HCT116 (cell line): ENCODE measurements at regions not wholly inside any gene's neighbourhood (a gene's known extent, or its start where the extent isn't known, plus 50 kb on each side); places are given as distances from the start of the nearest gene placed in this dataset.

Experiments used
- ATAC-seq: fragments of 200-7000 bp; cut with Tn5 transposase; 2 replicates; pipeline ENCODE4 v1.9.1; 2020; ENCODE audit warnings: mild to moderate bottlenecking, moderate library complexity
- BruUV-seq: library from RNA; stranded (reverse); fragments of 400-500 nt; replicated peaks from 2 replicates; lab custom pipeline; 2021; lab: Mats Ljungman, UMichigan
- CTCF ChIA-PET: fragments of 300-600 bp; sonication (Branson Sonifier 250); formaldehyde crosslinking; loops from one replicate; lab custom pipeline; 2021; ENCODE audit warnings: antibody characterized with exemption; lab: Charles Lee
- POLR2A ChIA-PET: fragments of 300-600, 350-600 bp; sonication (Branson Sonifier 250); formaldehyde crosslinking; loops from one replicate; lab custom pipeline; 2021; ENCODE audit warnings: antibody characterized with exemption; lab: Charles Lee
- RAD21 ChIA-PET, 2 experiments: fragments of 300-600 bp; sonication (Branson Sonifier 250); formaldehyde crosslinking; loops; one replicate each; lab custom pipeline; 2023; ENCODE audit warnings: low total read pairs in 2 of 2; ENCODE audit not compliant: uncharacterized antibody in 2 of 2, unreplicated experiment in 2 of 2, low non-redundant PET in 1 of 2; lab: Charles Lee
- DNase-seq: peaks from one replicate; pipeline ENCODE4 v3.0.0-alpha.2; 2010; ENCODE audit warnings: low read depth, low spot score
- H2AFZ ChIP-seq: fragments of 200-600 bp; shearing (Covaris generic), sonication (generic); 2 replicates; pipeline ENCODE4 v1.6.1; 2017; ENCODE audit warnings: low read depth, mixed run types, mixed read lengths, antibody characterized with exemption, low read length; ENCODE audit not compliant: poor library complexity, severe bottlenecking
- H3K27ac ChIP-seq: 2 replicates; pipeline ENCODE4 v1.5.1; 2012; ENCODE audit warnings: low read depth, low read length
- H3K27me3 ChIP-seq: fragments of 200-600 bp; sonication (generic); 2 replicates; pipeline ENCODE4 v1.6.1; 2016; ENCODE audit warnings: mixed run types, low read length, mixed read lengths; ENCODE audit not compliant: insufficient read depth
- H3K36me3 ChIP-seq, 2 experiments: fragments of 200-500 bp in 1 of 2; fragments of 200-600 bp in 1 of 2; sonication (Bioruptor generic) in 1 of 2; sonication (generic) in 1 of 2; 2 replicates each; pipeline versions ENCODE4 v1.5.1 to v1.6.1; 2014 to 2016; ENCODE audit warnings: low read length in 2 of 2, inconsistent platforms in 1 of 2, mixed read lengths in 1 of 2, mixed run types in 1 of 2; ENCODE audit not compliant: insufficient read depth in 2 of 2, control insufficient read depth in 1 of 2
- H3K4me1 ChIP-seq, 2 experiments: fragments of 200-600 bp in 1 of 2; sonication (generic) in 1 of 2; 2 replicates each; pipeline versions ENCODE4 v1.5.1 to v1.6.1; 2012 to 2017; ENCODE audit warnings: low read length in 2 of 2, inconsistent platforms in 1 of 2, mild to moderate bottlenecking in 1 of 2, mixed read lengths in 1 of 2, mixed run types in 1 of 2, moderate library complexity in 1 of 2; ENCODE audit not compliant: insufficient read depth in 2 of 2, control insufficient read depth in 1 of 2
- H3K4me2 ChIP-seq: fragments of 200-600 bp; sonication (generic); 2 replicates; pipeline ENCODE4 v1.6.1; 2017; ENCODE audit warnings: mixed run types, low read length, mixed read lengths
- H3K4me3 ChIP-seq, 2 experiments: fragments of 200-600 bp in 1 of 2; sonication (generic) in 1 of 2; replicated peaks in 1 of 2; 2 replicates each; pipeline ENCODE4 v1.5.1; 2011 to 2016; ENCODE audit warnings: low read length in 2 of 2, control low read depth in 1 of 2, low read depth in 1 of 2, mild to moderate bottlenecking in 1 of 2, mixed read lengths in 1 of 2, mixed run types in 1 of 2
- H3K79me2 ChIP-seq: fragments of 200-600 bp; sonication (generic); 2 replicates; pipeline ENCODE4 v1.6.1; 2017; ENCODE audit warnings: mild to moderate bottlenecking, mixed run types, low read length, moderate library complexity, mixed read lengths; ENCODE audit not compliant: insufficient read depth
- H3K9ac ChIP-seq: fragments of 200-600 bp; sonication (generic); 2 replicates; pipeline ENCODE4 v1.6.1; 2016; ENCODE audit warnings: low read length, mixed read lengths
- H3K9me2 ChIP-seq: fragments of 200-600 bp; sonication (generic), shearing (Covaris generic); 2 replicates; pipeline ENCODE4 v1.6.1; 2017; ENCODE audit warnings: mixed run types, mild to moderate bottlenecking, moderate library complexity; ENCODE audit not compliant: insufficient read depth
- H3K9me3 ChIP-seq, 2 experiments: fragments of 200-500 bp in 1 of 2; fragments of 200-600 bp in 1 of 2; sonication (Bioruptor generic) in 1 of 2; sonication (generic) in 1 of 2; 2 replicates each; pipeline ENCODE4 v1.6.1; 2014 to 2017; ENCODE audit warnings: low read length in 2 of 2, mixed read lengths in 2 of 2, inconsistent platforms in 1 of 2, low read depth in 1 of 2, mild to moderate bottlenecking in 1 of 2, mixed run types in 1 of 2, moderate library complexity in 1 of 2; ENCODE audit not compliant: control insufficient read depth in 1 of 2, insufficient read depth in 1 of 2
- H4K20me1 ChIP-seq: fragments of 200-600 bp; sonication (generic), shearing (Covaris generic); 2 replicates; pipeline ENCODE4 v1.6.1; 2017; ENCODE audit warnings: mixed run types, mild to moderate bottlenecking, moderate library complexity; ENCODE audit not compliant: insufficient read depth
- ELF1 ChIP-seq: IDR thresholded peaks from 2 replicates; pipeline ENCODE4 v1.6.1; 2012; ENCODE audit warnings: low read depth, borderline replicate concordance
- EZH2phosphoT487 ChIP-seq: fragments of 200-600 bp; IDR thresholded peaks from 2 replicates; pipeline ENCODE4 v1.6.1; 2018; ENCODE audit warnings: antibody characterized with exemption, borderline replicate concordance
- FOSL1 ChIP-seq: IDR thresholded peaks from 2 replicates; pipeline ENCODE4 v1.6.1; 2012; ENCODE audit warnings: low read depth
- MAX ChIP-seq: IDR thresholded peaks from 2 replicates; pipeline ENCODE4 v1.6.1; 2012
- POLR2A ChIP-seq: IDR thresholded peaks from 2 replicates; pipeline ENCODE4 v1.7.0; 2011; ENCODE audit warnings: borderline replicate concordance; ENCODE audit not compliant: insufficient read depth, insufficient read length; ENCODE audit errors: extremely low read depth
- POLR2AphosphoS5 ChIP-seq: IDR thresholded peaks from 2 replicates; pipeline ENCODE4 v1.6.1; 2011; ENCODE audit warnings: mild to moderate bottlenecking, low read depth, low read length, moderate library complexity
- RAD21 ChIP-seq: IDR thresholded peaks from 2 replicates; pipeline ENCODE4 v1.6.1; 2012; ENCODE audit warnings: low read depth, mild to moderate bottlenecking
- SIN3A ChIP-seq: IDR thresholded peaks from 2 replicates; pipeline ENCODE4 v1.6.1; 2012; ENCODE audit warnings: low read depth
- SRF ChIP-seq: IDR thresholded peaks from 2 replicates; pipeline ENCODE4 v1.6.1; 2012; ENCODE audit warnings: low read depth
- YY1 ChIP-seq: IDR thresholded peaks from 2 replicates; pipeline ENCODE4 v1.6.1; 2011; ENCODE audit warnings: low read length, low read depth, moderate library complexity, mild to moderate bottlenecking; ENCODE audit not compliant: insufficient replicate concordance; ENCODE audit errors: extremely low read depth
- ZFX ChIP-seq: fragments of 450-650 bp; IDR thresholded peaks from 2 replicates; pipeline ENCODE4 v1.6.1; 2017
- ZNF274 ChIP-seq: fragments of 200-500 bp; sonication (Bioruptor generic); IDR thresholded peaks from 2 replicates; pipeline ENCODE4 v1.6.1; 2014; ENCODE audit warnings: mild to moderate bottlenecking, low read depth, low read length, inconsistent platforms
- intact Hi-C: fragments of 100-400 bp; cut with micrococcal nuclease; formaldehyde crosslinking; loops from 2 replicates; pipeline ENCODE4 v1.10.0; 2022
- TF ChIP-seq, protein P1 (sequence below): IDR thresholded peaks from 2 replicates; pipeline ENCODE4 v1.6.1; 2011; ENCODE audit warnings: mild to moderate bottlenecking, low read length, moderate library complexity; ENCODE audit not compliant: insufficient replicate concordance; ENCODE audit errors: extremely low read depth

DNA sequence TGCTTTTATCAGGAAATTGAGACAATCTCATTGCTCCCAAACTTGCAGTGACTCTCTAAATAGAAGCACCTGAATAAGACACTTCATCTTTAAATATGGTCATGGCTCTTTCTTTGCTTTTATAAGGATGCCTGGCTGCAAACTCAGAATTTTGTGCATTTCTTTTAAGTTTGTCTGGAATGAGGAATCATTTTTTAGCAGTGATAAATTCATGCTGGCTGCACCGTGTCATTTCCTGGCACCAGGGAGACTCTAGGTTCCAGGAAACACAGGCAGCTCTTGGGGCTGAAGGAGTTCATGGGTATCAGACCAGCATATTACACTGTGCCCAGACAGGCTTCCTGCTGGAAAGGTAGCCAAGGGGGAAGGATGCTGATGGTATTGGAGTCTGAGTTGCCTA is 109.9 kb downstream of the NUDT12 start:
- ATAC-seq (no peak), DNase-seq (no peak)
- Histone ChIP-seq H3K36me3 (no peaks in the 10 kb centered on the region), H3K4me1 (peaks cover 0 to 5% of the 10 kb centered on the region in 2 experiments; a peak in 1 of 4 replicates)
- intact Hi-C loops = no loop called here
- BruUV-seq = no TSS peak
- TF ChIP-seq POLR2AphosphoS5 (no peak), FOSL1 (no peak), ZNF274 (no peak), POLR2A (no peak), RAD21 (no peak), EZH2phosphoT487 (no peak)
- TF ChIP-seq, all 23 proteins: peak for 0
- RAD21 ChIA-PET = no interaction called here
- Histone ChIP-seq H4K20me1 (no peaks in the 10 kb centered on the region), H3K4me2 (no peak overlapping the region), H3K9me3 (no peaks in the 10 kb centered on the region), H3K4me3 (no peak overlapping the region), H2AFZ (no peak overlapping the region), H3K9ac (no peak overlapping the region), H3K79me2 (no peaks in the 10 kb centered on the region), H3K27me3 (no peaks in the 10 kb centered on the region), H3K27ac (no peak overlapping the region), H3K9me2 (no peaks in the 10 kb centered on the region; the same call in 1 of the 2 replicates)
- CTCF ChIA-PET = no interaction called here
- POLR2A ChIA-PET = no interaction called here

DNA sequence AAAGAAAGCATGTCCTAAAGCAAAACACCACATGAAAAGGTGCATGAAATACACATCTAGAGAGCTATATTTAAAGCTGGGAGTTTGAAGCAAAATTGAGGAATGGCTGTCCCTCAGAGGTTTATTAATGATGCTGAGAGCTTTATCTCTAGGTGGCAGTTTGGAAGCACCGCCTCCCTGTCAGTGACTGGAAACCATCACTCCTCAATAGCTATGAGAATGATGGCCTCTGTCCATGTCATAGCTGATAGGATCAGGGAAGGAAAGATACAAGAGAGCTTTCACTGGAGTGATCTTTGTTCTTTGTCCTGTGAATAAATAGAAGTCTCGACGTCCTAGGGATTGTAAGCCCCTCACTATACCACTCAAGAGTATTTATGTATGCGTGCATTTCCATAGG is 110.5 kb downstream of the NUDT12 start:
- Histone ChIP-seq H3K4me2 (no peak overlapping the region), H3K27me3 (no peaks in the 10 kb centered on the region), H3K79me2 (no peaks in the 10 kb centered on the region), H3K9me3 (no peaks in the 10 kb centered on the region), H3K4me3 (no peak overlapping the region), H3K9me2 (no peaks in the 10 kb centered on the region; the same call in 1 of the 2 replicates), H3K4me1 (peaks cover 0 to 5% of the 10 kb centered on the region in 2 experiments; a peak in 1 of 4 replicates), H3K27ac (no peak overlapping the region), H4K20me1 (no peaks in the 10 kb centered on the region), H2AFZ (no peak overlapping the region), H3K9ac (no peak overlapping the region), H3K36me3 (no peaks in the 10 kb centered on the region)
- ATAC-seq (no peak), DNase-seq (no peak)
- TF ChIP-seq YY1 (no peak), POLR2AphosphoS5 (no peak), SRF (no peak), FOSL1 (no peak), ZNF274 (no peak), MAX (no peak), ELF1 (no peak), ZFX (no peak), EZH2phosphoT487 (no peak), SIN3A (no peak)
- TF ChIP-seq, protein P1, sequence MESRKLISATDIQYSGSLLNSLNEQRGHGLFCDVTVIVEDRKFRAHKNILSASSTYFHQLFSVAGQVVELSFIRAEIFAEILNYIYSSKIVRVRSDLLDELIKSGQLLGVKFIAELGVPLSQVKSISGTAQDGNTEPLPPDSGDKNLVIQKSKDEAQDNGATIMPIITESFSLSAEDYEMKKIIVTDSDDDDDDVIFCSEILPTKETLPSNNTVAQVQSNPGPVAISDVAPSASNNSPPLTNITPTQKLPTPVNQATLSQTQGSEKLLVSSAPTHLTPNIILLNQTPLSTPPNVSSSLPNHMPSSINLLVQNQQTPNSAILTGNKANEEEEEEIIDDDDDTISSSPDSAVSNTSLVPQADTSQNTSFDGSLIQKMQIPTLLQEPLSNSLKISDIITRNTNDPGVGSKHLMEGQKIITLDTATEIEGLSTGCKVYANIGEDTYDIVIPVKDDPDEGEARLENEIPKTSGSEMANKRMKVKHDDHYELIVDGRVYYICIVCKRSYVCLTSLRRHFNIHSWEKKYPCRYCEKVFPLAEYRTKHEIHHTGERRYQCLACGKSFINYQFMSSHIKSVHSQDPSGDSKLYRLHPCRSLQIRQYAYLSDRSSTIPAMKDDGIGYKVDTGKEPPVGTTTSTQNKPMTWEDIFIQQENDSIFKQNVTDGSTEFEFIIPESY = no peak
- ChIA-PET RAD21 (no interaction called here), POLR2A (no interaction called here), CTCF (no interaction called here)
- intact Hi-C loops = no loop called here
- no TSS peak for BruUV-seq
